OCI-LY1 (cell line): ENCODE measurements at regions not wholly inside any gene's neighbourhood (a gene's known extent, or its start where the extent isn't known, plus 50 kb on each side); places are given as distances from the start of the nearest gene placed in this dataset.

ENCODE experiments used
- H2AFZ ChIP-seq: fragments of 200-600 bp; sonication (generic), shearing (Covaris generic); 2 replicates; pipeline ENCODE4 v1.6.0; 2014; ENCODE audit warnings: antibody characterized with exemption, mild to moderate bottlenecking, low read length
- H3F3A ChIP-seq: fragments of 200-600 bp; sonication (generic), shearing (Covaris generic); 2 replicates; pipeline ENCODE4 v1.6.0; 2014; ENCODE audit warnings: mild to moderate bottlenecking, antibody characterized with exemption, low read length, moderate library complexity; ENCODE audit not compliant: insufficient read depth
- H3K27ac ChIP-seq: fragments of 200-600 bp; sonication (generic); 2 replicates; pipeline ENCODE4 v1.5.1; 2014; ENCODE audit warnings: low read length, mixed run types, mild to moderate bottlenecking, low read depth; ENCODE audit not compliant: poor library complexity, severe bottlenecking
- H3K27me3 ChIP-seq: fragments of 200-600 bp; sonication (generic); 2 replicates; pipeline ENCODE4 v1.6.0; 2014; ENCODE audit warnings: antibody characterized with exemption, mild to moderate bottlenecking, low read length, moderate library complexity; ENCODE audit not compliant: insufficient read depth
- H3K36me3 ChIP-seq: fragments of 200-600 bp; sonication (generic); 2 replicates; pipeline ENCODE4 v1.6.1; 2014; ENCODE audit warnings: mild to moderate bottlenecking, antibody characterized with exemption, low read length, moderate library complexity, mixed read lengths; ENCODE audit not compliant: insufficient read depth
- H3K4me1 ChIP-seq: fragments of 200-600 bp; sonication (generic); 2 replicates; pipeline ENCODE4 v1.5.1; 2014; ENCODE audit warnings: mild to moderate bottlenecking, low read length, moderate library complexity; ENCODE audit not compliant: insufficient read depth, severe bottlenecking
- H3K4me2 ChIP-seq: fragments of 200-600 bp; sonication (generic), shearing (Covaris generic); 2 replicates; pipeline ENCODE4 v1.6.1; 2014; ENCODE audit warnings: low read length
- H3K4me3 ChIP-seq: fragments of 200-600 bp; sonication (generic); 2 replicates; pipeline ENCODE4 v1.5.1; 2014; ENCODE audit warnings: low read length, low read depth, mild to moderate bottlenecking, mixed read lengths; ENCODE audit not compliant: poor library complexity, severe bottlenecking
- H3K79me2 ChIP-seq: fragments of 200-600 bp; shearing (Covaris generic); 2 replicates; pipeline ENCODE4 v1.6.1; 2016; ENCODE audit warnings: mixed run types, low read length, mixed read lengths; ENCODE audit not compliant: insufficient read depth
- H3K9ac ChIP-seq: fragments of 200-600 bp; sonication (generic), shearing (Covaris generic); 2 replicates; pipeline ENCODE4 v1.6.1; 2014; ENCODE audit warnings: mild to moderate bottlenecking, low read length, mixed read lengths
- H3K9me2 ChIP-seq: fragments of 200-600 bp; sonication (generic), shearing (Covaris generic); 2 replicates; pipeline ENCODE4 v1.6.1; 2014; ENCODE audit warnings: low read depth, mild to moderate bottlenecking, low read length, mixed read lengths
- H3K9me3 ChIP-seq: fragments of 200-600 bp; shearing (Covaris generic); 2 replicates; pipeline ENCODE4 v1.6.1; 2014; ENCODE audit warnings: low read length, mixed read lengths
- H4K20me1 ChIP-seq: fragments of 200-600 bp; sonication (generic), shearing (Covaris generic); 2 replicates; pipeline ENCODE4 v1.6.0; 2016; ENCODE audit warnings: mild to moderate bottlenecking, low read length; ENCODE audit not compliant: insufficient read depth
- EZH2 ChIP-seq: fragments of 200-600 bp; sonication (generic), shearing (Covaris generic); IDR thresholded peaks from 2 replicates; pipeline ENCODE4 v1.8.0; 2017; ENCODE audit warnings: borderline replicate concordance, mixed run types, mild to moderate bottlenecking, antibody characterized with exemption, low read length, moderate library complexity, mixed read lengths
- TF ChIP-seq, protein P1 (sequence below): fragments of 200-600 bp; sonication (generic), shearing (Covaris generic); IDR thresholded peaks from 2 replicates; pipeline ENCODE4 v1.5.1; 2017; ENCODE audit warnings: mild to moderate bottlenecking, antibody characterized with exemption, low read length, moderate library complexity, mixed read lengths

DNA sequence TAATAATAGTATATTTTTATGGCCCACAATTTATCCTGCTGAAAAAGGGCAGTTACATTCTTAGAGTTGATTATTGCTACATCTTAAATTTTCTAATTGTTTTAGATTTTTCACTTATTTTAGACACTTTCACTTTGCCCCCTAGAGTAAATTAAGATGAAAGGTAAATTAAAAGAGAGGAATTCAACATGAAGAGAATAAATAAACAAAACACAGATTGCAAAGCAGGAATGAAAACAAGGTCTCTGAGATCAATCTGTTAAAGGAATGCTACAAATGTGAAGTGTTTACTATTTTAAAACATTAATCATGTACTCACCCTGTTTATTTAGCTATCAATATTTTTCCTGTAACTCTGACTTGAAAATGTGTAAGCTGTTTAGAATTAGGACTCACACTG lies 113.5 kb upstream of the ETAA1 start:
- Histone ChIP-seq H3K4me3 (no peak overlapping the region), H2AFZ (no peak overlapping the region), H3K36me3 (no peaks in the 10 kb centered on the region), H4K20me1 (no peaks in the 10 kb centered on the region), H3K27me3 (no peaks in the 10 kb centered on the region), H3K79me2 (no peaks in the 10 kb centered on the region), H3K4me2 (no peak overlapping the region), H3K27ac (no peak overlapping the region), H3K9ac (no peak overlapping the region), H3K9me2 (no peaks in the 10 kb centered on the region), H3K9me3 (no peaks in the 10 kb centered on the region), H3F3A (no peaks in the 10 kb centered on the region), H3K4me1 (no peaks in the 10 kb centered on the region)
- TF ChIP-seq, protein P1, sequence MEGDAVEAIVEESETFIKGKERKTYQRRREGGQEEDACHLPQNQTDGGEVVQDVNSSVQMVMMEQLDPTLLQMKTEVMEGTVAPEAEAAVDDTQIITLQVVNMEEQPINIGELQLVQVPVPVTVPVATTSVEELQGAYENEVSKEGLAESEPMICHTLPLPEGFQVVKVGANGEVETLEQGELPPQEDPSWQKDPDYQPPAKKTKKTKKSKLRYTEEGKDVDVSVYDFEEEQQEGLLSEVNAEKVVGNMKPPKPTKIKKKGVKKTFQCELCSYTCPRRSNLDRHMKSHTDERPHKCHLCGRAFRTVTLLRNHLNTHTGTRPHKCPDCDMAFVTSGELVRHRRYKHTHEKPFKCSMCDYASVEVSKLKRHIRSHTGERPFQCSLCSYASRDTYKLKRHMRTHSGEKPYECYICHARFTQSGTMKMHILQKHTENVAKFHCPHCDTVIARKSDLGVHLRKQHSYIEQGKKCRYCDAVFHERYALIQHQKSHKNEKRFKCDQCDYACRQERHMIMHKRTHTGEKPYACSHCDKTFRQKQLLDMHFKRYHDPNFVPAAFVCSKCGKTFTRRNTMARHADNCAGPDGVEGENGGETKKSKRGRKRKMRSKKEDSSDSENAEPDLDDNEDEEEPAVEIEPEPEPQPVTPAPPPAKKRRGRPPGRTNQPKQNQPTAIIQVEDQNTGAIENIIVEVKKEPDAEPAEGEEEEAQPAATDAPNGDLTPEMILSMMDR: no peak
- TF ChIP-seq EZH2: no peak

- H3F3A ChIP-seq: no peaks in the 10 kb centered on the region
- no peak overlapping the region for H3K4me3 ChIP-seq
- H3K4me2 ChIP-seq: no peak overlapping the region
- H3K9me2 ChIP-seq: no peaks in the 10 kb centered on the region
- no peak overlapping the region for H3K9ac ChIP-seq
- H3K36me3 ChIP-seq: no peaks in the 10 kb centered on the region
- H3K79me2 ChIP-seq: no peaks in the 10 kb centered on the region
- H3K27ac ChIP-seq: no peak overlapping the region
- H3K9me3 ChIP-seq: no peaks in the 10 kb centered on the region
- no peaks in the 10 kb centered on the region for H3K4me1 ChIP-seq
- no peaks in the 10 kb centered on the region for H3K27me3 ChIP-seq
- H2AFZ ChIP-seq: no peak overlapping the region
- TF ChIP-seq EZH2: no peak
- TF ChIP-seq, protein P1: no peak
- H4K20me1 ChIP-seq: no peaks in the 10 kb centered on the region
Observed at GRCh38 chr2:67286981-67287759, 110.0 kb upstream of the ETAA1 start.

DNA sequence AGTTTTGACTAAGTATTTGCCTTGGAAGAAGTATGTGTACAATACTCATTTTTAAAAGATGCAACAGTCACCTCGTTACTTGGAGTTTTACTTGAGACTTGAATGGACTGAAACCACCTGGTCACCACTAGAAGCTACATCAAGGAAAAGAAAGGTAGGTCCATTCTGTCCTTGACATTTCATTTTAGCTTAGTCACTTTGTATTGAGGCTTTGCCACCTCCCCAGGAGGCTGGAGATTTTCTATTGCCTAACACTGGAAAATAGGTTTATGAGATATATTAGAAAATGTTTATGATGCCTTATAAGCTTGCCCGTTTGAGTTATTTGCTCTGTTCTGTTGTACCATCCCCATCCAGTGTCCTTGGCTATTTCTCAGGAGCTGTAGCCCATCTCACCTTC lies 107.9 kb upstream of the ETAA1 start:
- Histone ChIP-seq H3K4me1 (no peaks in the 10 kb centered on the region), H3K27me3 (no peaks in the 10 kb centered on the region), H3K4me3 (no peak overlapping the region), H3K27ac (no peak overlapping the region), H3K4me2 (no peak overlapping the region), H3K9me3 (no peaks in the 10 kb centered on the region), H3F3A (no peaks in the 10 kb centered on the region), H4K20me1 (no peaks in the 10 kb centered on the region), H3K79me2 (no peaks in the 10 kb centered on the region), H2AFZ (no peak overlapping the region), H3K36me3 (no peaks in the 10 kb centered on the region), H3K9me2 (no peaks in the 10 kb centered on the region), H3K9ac (no peak overlapping the region)
- TF ChIP-seq, protein P1: no peak
- TF ChIP-seq EZH2: no peak
